Endothelial cell of umbilical vein (primary cell): ENCODE measurements at regions not wholly inside any gene's neighbourhood (a gene's known extent, or its start where the extent isn't known, plus 50 kb on each side); places are given as distances from the start of the nearest gene placed in this dataset.

Source experiments
- CTCF ChIP-seq, 2 donors: IDR thresholded peaks; 1 replicate in 1 of 2; 2 replicates in 1 of 2; pipeline ENCODE4 v1.5.1; 2011; ENCODE audit warnings: low read length in 2 of 2, mild to moderate bottlenecking in 2 of 2, moderate library complexity in 2 of 2, control low read depth in 1 of 2, inconsistent platforms in 1 of 2, low read depth in 1 of 2; ENCODE audit not compliant: insufficient read depth in 1 of 2; ENCODE audit errors: extremely low read depth in 1 of 2
- EZH2 ChIP-seq: IDR thresholded peaks from 2 replicates; pipeline ENCODE4 v1.6.1; 2012; ENCODE audit warnings: borderline replicate concordance, low read depth, mild to moderate bottlenecking, moderate library complexity, low read length, inconsistent platforms; ENCODE audit not compliant: severe bottlenecking
- FOS ChIP-seq: IDR thresholded peaks from 2 replicates; pipeline ENCODE4 v1.6.1; 2011; ENCODE audit warnings: mild to moderate bottlenecking, low read length, moderate library complexity, borderline replicate concordance; ENCODE audit not compliant: insufficient read depth
- GATA2 ChIP-seq: IDR thresholded peaks from 2 replicates; pipeline ENCODE4 v1.7.0; 2011; ENCODE audit warnings: low read depth, mild to moderate bottlenecking, moderate library complexity, mixed read lengths, low read length; ENCODE audit not compliant: insufficient read length, insufficient read depth
- JUN ChIP-seq: IDR thresholded peaks from 2 replicates; pipeline ENCODE4 v1.6.1; 2011; ENCODE audit warnings: borderline replicate concordance, low read depth; ENCODE audit not compliant: insufficient read length, insufficient read depth
- MAX ChIP-seq: IDR thresholded peaks from 2 replicates; pipeline ENCODE4 v1.6.1; 2011; ENCODE audit not compliant: insufficient read depth, insufficient read length
- MYC ChIP-seq: IDR thresholded peaks from one replicate; pipeline ENCODE4 v1.6.1; 2011; ENCODE audit warnings: mild to moderate bottlenecking, low read depth, low read length
- POLR2A ChIP-seq: IDR thresholded peaks from 2 replicates; pipeline ENCODE4 v1.6.1; 2012; ENCODE audit warnings: low read depth, mild to moderate bottlenecking, control low read depth, low read length
- POLR2AphosphoS5 ChIP-seq: IDR thresholded peaks from 2 replicates; pipeline ENCODE4 v1.6.1; 2012; ENCODE audit warnings: low read depth, mild to moderate bottlenecking, control low read depth, low read length, moderate library complexity; ENCODE audit not compliant: insufficient read depth

GRCh38 chr21:32103361-32103760, 175.5 kb downstream of the MIS18A start:
- no peak for TF ChIP-seq EZH2
- TF ChIP-seq CTCF (IDR thresholded peaks at IDR 0.05; ENCODE audit: extremely low read depth in 1 of 2, insufficient read depth in 1 of 2, low read depth in 1 of 2, low read length in 2 of 2): no peak
- no peak for TF ChIP-seq POLR2A
- no peak for TF ChIP-seq JUN
- no peak for TF ChIP-seq POLR2AphosphoS5
- TF ChIP-seq FOS: no peak
- no peak for TF ChIP-seq MAX
- TF ChIP-seq MYC: no peak
- TF ChIP-seq GATA2: no peak
